Ishikawa (cell line): ENCODE measurements at regions not wholly inside any gene's neighbourhood (a gene's known extent, or its start where the extent isn't known, plus 50 kb on each side); places are given as distances from the start of the nearest gene placed in this dataset.

Experiments used
- EP300 ChIP-seq: IDR thresholded peaks from 2 replicates; pipeline ENCODE4 v1.6.1; 2012; ENCODE audit warnings: borderline replicate concordance
- NFIC ChIP-seq: IDR thresholded peaks from 2 replicates; pipeline ENCODE4 v1.6.1; 2012
- TAF1 ChIP-seq: IDR thresholded peaks from 2 replicates; pipeline ENCODE4 v1.6.1; 2012; ENCODE audit warnings: low read depth, mild to moderate bottlenecking
- TCF12 ChIP-seq: IDR thresholded peaks from 2 replicates; pipeline ENCODE4 v1.6.1; 2012; ENCODE audit warnings: low read depth
- YY1 ChIP-seq: IDR thresholded peaks from 2 replicates; pipeline ENCODE4 v1.6.1; 2012; ENCODE audit warnings: low read depth
- TF ChIP-seq, protein P1 (sequence below): IDR thresholded peaks from 2 replicates; pipeline ENCODE4 v1.6.1; 2012; ENCODE audit warnings: low read depth, mild to moderate bottlenecking

DNA sequence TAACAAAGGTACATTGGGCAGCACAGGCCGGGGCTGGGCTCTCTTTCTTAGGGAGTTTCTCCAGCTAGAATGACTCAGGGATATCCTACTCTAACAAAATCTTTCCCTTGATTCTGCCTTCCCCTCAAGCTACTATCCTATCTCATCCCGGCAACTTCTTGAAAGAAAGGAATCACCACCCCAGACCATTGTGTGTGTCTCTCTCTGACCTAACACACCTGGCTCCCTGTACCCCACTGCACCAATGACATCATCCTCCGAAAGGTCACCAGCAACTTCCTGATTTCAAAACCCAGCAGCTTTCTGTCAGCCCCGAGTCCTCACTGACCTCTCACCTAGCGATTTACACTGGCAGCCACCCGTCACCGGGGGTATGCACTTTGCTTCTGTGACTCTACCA lies 72.1 kb upstream of the MAP4K4 start:
- TF ChIP-seq YY1 (no peak), TAF1 (no peak), EP300 (no peak), NFIC (no peak), TCF12 (no peak)
- TF ChIP-seq, protein P1, sequence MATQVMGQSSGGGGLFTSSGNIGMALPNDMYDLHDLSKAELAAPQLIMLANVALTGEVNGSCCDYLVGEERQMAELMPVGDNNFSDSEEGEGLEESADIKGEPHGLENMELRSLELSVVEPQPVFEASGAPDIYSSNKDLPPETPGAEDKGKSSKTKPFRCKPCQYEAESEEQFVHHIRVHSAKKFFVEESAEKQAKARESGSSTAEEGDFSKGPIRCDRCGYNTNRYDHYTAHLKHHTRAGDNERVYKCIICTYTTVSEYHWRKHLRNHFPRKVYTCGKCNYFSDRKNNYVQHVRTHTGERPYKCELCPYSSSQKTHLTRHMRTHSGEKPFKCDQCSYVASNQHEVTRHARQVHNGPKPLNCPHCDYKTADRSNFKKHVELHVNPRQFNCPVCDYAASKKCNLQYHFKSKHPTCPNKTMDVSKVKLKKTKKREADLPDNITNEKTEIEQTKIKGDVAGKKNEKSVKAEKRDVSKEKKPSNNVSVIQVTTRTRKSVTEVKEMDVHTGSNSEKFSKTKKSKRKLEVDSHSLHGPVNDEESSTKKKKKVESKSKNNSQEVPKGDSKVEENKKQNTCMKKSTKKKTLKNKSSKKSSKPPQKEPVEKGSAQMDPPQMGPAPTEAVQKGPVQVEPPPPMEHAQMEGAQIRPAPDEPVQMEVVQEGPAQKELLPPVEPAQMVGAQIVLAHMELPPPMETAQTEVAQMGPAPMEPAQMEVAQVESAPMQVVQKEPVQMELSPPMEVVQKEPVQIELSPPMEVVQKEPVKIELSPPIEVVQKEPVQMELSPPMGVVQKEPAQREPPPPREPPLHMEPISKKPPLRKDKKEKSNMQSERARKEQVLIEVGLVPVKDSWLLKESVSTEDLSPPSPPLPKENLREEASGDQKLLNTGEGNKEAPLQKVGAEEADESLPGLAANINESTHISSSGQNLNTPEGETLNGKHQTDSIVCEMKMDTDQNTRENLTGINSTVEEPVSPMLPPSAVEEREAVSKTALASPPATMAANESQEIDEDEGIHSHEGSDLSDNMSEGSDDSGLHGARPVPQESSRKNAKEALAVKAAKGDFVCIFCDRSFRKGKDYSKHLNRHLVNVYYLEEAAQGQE: no peak
